ENCODE measurements at regions not wholly inside any gene's neighbourhood (a gene's known extent, or its start where the extent isn't known, plus 50 kb on each side); places are given as distances from the start of the nearest gene placed in this dataset.
A peak's percentile ranks its signal among the peaks of the same experiment; 100 is the strongest.

DNA sequence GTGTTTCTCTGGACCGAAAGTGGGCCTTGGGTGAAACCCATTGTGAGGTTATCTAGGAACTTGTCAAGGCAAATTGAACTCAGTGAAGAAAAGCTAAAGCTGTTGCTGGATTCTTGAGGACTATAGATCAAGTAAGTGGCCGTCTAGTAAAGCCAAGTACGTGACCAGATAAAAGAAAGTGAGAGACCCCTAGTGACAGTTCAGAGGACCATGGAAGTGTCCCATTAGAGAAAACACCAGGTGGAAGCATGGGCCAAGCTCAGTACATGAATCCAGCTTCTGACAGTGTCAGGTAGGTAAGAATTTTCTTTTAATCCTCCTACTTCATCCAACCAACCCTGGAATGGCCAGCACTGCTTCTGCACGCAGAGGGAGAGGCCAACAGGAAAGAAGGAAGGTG lies 349.3 kb upstream of the RGMA start:
- Histone ChIP-seq H3K36me3 (ENCODE audit: control insufficient read depth in 2 of 2, insufficient read depth in 2 of 2, low read length in 1 of 2) (no peaks in the 10 kb centered on the region), H3K4me1 (ENCODE audit: control insufficient read depth in 2 of 2, insufficient read depth in 2 of 2, low read length in 1 of 2) (no peaks in the 10 kb centered on the region), H3K4me3 (ENCODE audit: low read depth in 1 of 2, low read length in 2 of 2) (no peak overlapping the region), H3K27me3 (ENCODE audit: control insufficient read depth in 1 of 2, insufficient read depth in 2 of 2, low read length in 2 of 2) (no peaks in the 10 kb centered on the region), H3K27ac (ENCODE audit: low read depth in 2 of 2, low read length in 1 of 2) (no peak overlapping the region), H3K9me3 (ENCODE audit: control insufficient read depth in 2 of 2, insufficient read depth in 1 of 2, low read depth in 1 of 2, low read length in 1 of 2) (no peaks in the 10 kb centered on the region)
- 64 to 65% methylated on average over 4 of the region's 4 CpGs for WGBS, 2 donors

- no peaks in the 10 kb centered on the region for H3K27me3 ChIP-seq (ENCODE audit: control insufficient read depth in 1 of 2, insufficient read depth in 2 of 2, low read length in 2 of 2)
- no peak overlapping the region for H3K27ac ChIP-seq (ENCODE audit: low read depth in 2 of 2, low read length in 1 of 2)
- WGBS, 2 donors, result 97 to 98% methylated on average over 28 of the region's 28 CpGs
- no peaks in the 10 kb centered on the region for H3K36me3 ChIP-seq (ENCODE audit: control insufficient read depth in 2 of 2, insufficient read depth in 2 of 2, low read length in 1 of 2)
- H3K4me1 ChIP-seq (ENCODE audit: control insufficient read depth in 2 of 2, insufficient read depth in 2 of 2, low read length in 1 of 2), result peaks cover 2 to 5% of the 10 kb centered on the region in 2 donors
- no peak overlapping the region for H3K4me3 ChIP-seq (ENCODE audit: low read depth in 1 of 2, low read length in 2 of 2)
- H3K9me3 ChIP-seq (ENCODE audit: control insufficient read depth in 2 of 2, insufficient read depth in 1 of 2, low read depth in 1 of 2, low read length in 1 of 2), result peaks cover 0 to 2% of the 10 kb centered on the region in 2 donors
Measured at GRCh38 chr15:93432474-93432873, 343.5 kb upstream of the RGMA start.

DNA sequence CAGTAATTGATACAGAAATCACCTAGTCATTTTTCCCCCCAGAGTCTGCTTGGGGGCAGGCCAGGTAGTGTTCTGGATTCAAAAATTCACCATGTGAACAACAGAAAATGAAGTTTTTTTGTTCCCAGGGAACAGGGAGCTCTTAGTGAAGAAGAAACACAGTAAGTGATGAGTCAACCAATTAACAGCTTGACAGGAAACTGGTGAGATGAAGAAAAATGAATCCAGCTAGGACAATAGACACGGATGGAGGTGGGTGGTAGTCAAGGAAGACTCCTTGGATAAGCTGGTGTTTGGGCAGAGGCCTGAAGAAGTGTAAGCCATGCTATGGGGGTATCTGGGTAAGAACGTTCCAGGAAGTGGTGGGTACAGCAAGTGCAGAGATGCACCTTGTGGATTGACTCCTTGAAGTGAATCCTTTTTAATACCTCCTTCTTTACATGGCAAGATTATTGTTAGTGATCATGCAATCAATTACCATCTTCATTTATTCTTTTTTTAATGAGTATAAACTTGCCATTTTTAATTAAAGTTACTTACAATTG lies 339.9 kb upstream of the RGMA start:
- Histone ChIP-seq H3K9me3 (ENCODE audit: control insufficient read depth in 2 of 2, insufficient read depth in 1 of 2, low read depth in 1 of 2, low read length in 1 of 2) (peaks cover 0 to 2% of the 10 kb centered on the region in 2 donors), H3K4me1 (ENCODE audit: control insufficient read depth in 2 of 2, insufficient read depth in 2 of 2, low read length in 1 of 2) (peaks cover 2 to 5% of the 10 kb centered on the region in 2 donors), H3K4me3 (ENCODE audit: low read depth in 1 of 2, low read length in 2 of 2) (no peak overlapping the region), H3K27ac (ENCODE audit: low read depth in 2 of 2, low read length in 1 of 2) (no peak overlapping the region), H3K27me3 (ENCODE audit: control insufficient read depth in 1 of 2, insufficient read depth in 2 of 2, low read length in 2 of 2) (no peaks in the 10 kb centered on the region), H3K36me3 (ENCODE audit: control insufficient read depth in 2 of 2, insufficient read depth in 2 of 2, low read length in 1 of 2) (no peaks in the 10 kb centered on the region)
- WGBS, 2 donors, result 53 to 63% methylated on average over 2 of the region's 2 CpGs

DNA sequence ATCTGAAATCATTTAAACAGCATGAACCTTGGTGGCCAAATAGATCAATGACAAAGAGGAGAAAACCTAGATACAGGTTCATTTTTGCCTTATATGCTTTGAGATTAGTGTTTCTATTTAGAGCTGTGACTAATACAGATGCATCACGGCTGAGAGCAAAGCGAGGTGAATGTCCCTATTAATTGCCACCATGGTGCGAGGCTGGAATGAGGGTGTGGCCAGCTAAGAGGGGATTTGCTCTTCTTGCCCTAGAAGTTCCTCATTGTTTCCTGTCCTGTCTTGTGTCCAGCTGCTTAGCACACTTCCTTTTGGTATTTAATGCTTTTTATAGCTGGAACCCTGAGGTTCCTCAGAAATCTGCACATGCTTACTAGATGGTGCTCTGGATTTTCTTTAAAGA lies 339.1 kb upstream of the RGMA start:
- H3K27ac ChIP-seq (ENCODE audit: low read depth in 2 of 2, low read length in 1 of 2), result peak overlapping the region; percentile 55 to 66
- H3K9me3 ChIP-seq (ENCODE audit: control insufficient read depth in 2 of 2, insufficient read depth in 1 of 2, low read depth in 1 of 2, low read length in 1 of 2), result peaks cover 0 to 2% of the 10 kb centered on the region in 2 donors
- H3K4me1 ChIP-seq (ENCODE audit: control insufficient read depth in 2 of 2, insufficient read depth in 2 of 2, low read length in 1 of 2), result peaks cover 2 to 5% of the 10 kb centered on the region in 2 donors
- no peaks in the 10 kb centered on the region for H3K36me3 ChIP-seq (ENCODE audit: control insufficient read depth in 2 of 2, insufficient read depth in 2 of 2, low read length in 1 of 2)
- H3K27me3 ChIP-seq (ENCODE audit: control insufficient read depth in 1 of 2, insufficient read depth in 2 of 2, low read length in 2 of 2), result no peaks in the 10 kb centered on the region
- no peak overlapping the region for H3K4me3 ChIP-seq (ENCODE audit: low read depth in 1 of 2, low read length in 2 of 2)
- 23 to 32% methylated on average over 3 of the region's 3 CpGs for WGBS, 2 donors

GRCh38 chr15:93424131-93424530 lies 335.1 kb upstream of the RGMA start:
- peaks cover 2 to 5% of the 10 kb centered on the region in 2 donors for H3K4me1 ChIP-seq (ENCODE audit: control insufficient read depth in 2 of 2, insufficient read depth in 2 of 2, low read length in 1 of 2)
- H3K4me3 ChIP-seq (ENCODE audit: low read depth in 1 of 2, low read length in 2 of 2), result no peak overlapping the region
- H3K27me3 ChIP-seq (ENCODE audit: control insufficient read depth in 1 of 2, insufficient read depth in 2 of 2, low read length in 2 of 2), result no peaks in the 10 kb centered on the region
- WGBS, 2 donors, result 87 to 90% methylated on average over 9 of the region's 9 CpGs
- no peak overlapping the region for H3K27ac ChIP-seq (ENCODE audit: low read depth in 2 of 2, low read length in 1 of 2)
- no peaks in the 10 kb centered on the region for H3K36me3 ChIP-seq (ENCODE audit: control insufficient read depth in 2 of 2, insufficient read depth in 2 of 2, low read length in 1 of 2)
- H3K9me3 ChIP-seq (ENCODE audit: control insufficient read depth in 2 of 2, insufficient read depth in 1 of 2, low read depth in 1 of 2, low read length in 1 of 2), result no peaks in the 10 kb centered on the region

GRCh38 chr15:93422476-93422875 lies 333.5 kb upstream of the RGMA start:
- Histone ChIP-seq H3K4me1 (ENCODE audit: control insufficient read depth in 2 of 2, insufficient read depth in 2 of 2, low read length in 1 of 2) (peaks cover 0 to under 1% of the 10 kb centered on the region in 2 donors), H3K9me3 (ENCODE audit: control insufficient read depth in 2 of 2, insufficient read depth in 1 of 2, low read depth in 1 of 2, low read length in 1 of 2) (no peaks in the 10 kb centered on the region), H3K4me3 (ENCODE audit: low read depth in 1 of 2, low read length in 2 of 2) (no peak overlapping the region), H3K36me3 (ENCODE audit: control insufficient read depth in 2 of 2, insufficient read depth in 2 of 2, low read length in 1 of 2) (no peaks in the 10 kb centered on the region), H3K27me3 (ENCODE audit: control insufficient read depth in 1 of 2, insufficient read depth in 2 of 2, low read length in 2 of 2) (no peaks in the 10 kb centered on the region), H3K27ac (ENCODE audit: low read depth in 2 of 2, low read length in 1 of 2) (no peak overlapping the region)
- WGBS, 2 donors, result 93% methylated on average over 5 of the region's 5 CpGs

- 85 to 89% methylated on average over 7 of the region's 7 CpGs for WGBS, 2 donors
- H3K27me3 ChIP-seq (ENCODE audit: control insufficient read depth in 1 of 2, insufficient read depth in 2 of 2, low read length in 2 of 2), result no peaks in the 10 kb centered on the region
Measured at GRCh38 chr15:93420477-93420876, 331.5 kb upstream of the RGMA start.

DNA sequence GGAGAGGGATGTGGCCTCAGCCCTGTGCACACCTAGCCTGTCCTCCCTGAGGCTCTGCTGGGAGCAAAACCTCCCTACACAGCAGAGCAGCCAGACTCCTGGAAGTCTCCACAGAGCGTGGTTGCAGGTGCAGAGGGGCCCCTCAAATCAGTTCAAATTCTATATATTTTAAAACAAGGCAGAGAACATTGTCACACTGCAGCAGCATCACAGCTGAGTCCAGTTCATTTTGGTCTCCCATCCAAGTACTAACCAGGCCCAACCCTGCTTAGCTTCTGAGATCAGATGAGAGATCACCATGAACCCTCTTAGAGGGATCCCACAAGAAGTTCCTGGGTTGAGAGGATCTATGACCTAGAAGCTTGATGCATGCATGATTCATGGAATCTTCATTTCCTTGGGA lies 331.0 kb upstream of the RGMA start:
- WGBS, 2 donors, result 74 to 83% methylated on average over 1 of the region's 1 CpG
- Histone ChIP-seq H3K4me3 (ENCODE audit: low read depth in 1 of 2, low read length in 2 of 2) (no peak overlapping the region), H3K27me3 (ENCODE audit: control insufficient read depth in 1 of 2, insufficient read depth in 2 of 2, low read length in 2 of 2) (no peaks in the 10 kb centered on the region), H3K36me3 (ENCODE audit: control insufficient read depth in 2 of 2, insufficient read depth in 2 of 2, low read length in 1 of 2) (no peaks in the 10 kb centered on the region), H3K4me1 (ENCODE audit: control insufficient read depth in 2 of 2, insufficient read depth in 2 of 2, low read length in 1 of 2) (no peaks in the 10 kb centered on the region), H3K27ac (ENCODE audit: low read depth in 2 of 2, low read length in 1 of 2) (no peak overlapping the region), H3K9me3 (ENCODE audit: control insufficient read depth in 2 of 2, insufficient read depth in 1 of 2, low read depth in 1 of 2, low read length in 1 of 2) (no peaks in the 10 kb centered on the region)

More at GRCh38 chr15:93420477-93420876, 331.5 kb upstream of the RGMA start:
- Histone ChIP-seq H3K9me3 (ENCODE audit: control insufficient read depth in 2 of 2, insufficient read depth in 1 of 2, low read depth in 1 of 2, low read length in 1 of 2) (no peaks in the 10 kb centered on the region), H3K4me3 (ENCODE audit: low read depth in 1 of 2, low read length in 2 of 2) (no peak overlapping the region), H3K4me1 (ENCODE audit: control insufficient read depth in 2 of 2, insufficient read depth in 2 of 2, low read length in 1 of 2) (no peaks in the 10 kb centered on the region), H3K27ac (ENCODE audit: low read depth in 2 of 2, low read length in 1 of 2) (no peak overlapping the region), H3K36me3 (ENCODE audit: control insufficient read depth in 2 of 2, insufficient read depth in 2 of 2, low read length in 1 of 2) (no peaks in the 10 kb centered on the region)

GRCh38 chr15:93418566-93418965 lies 329.6 kb upstream of the RGMA start:
- no peaks in the 10 kb centered on the region for H3K36me3 ChIP-seq (ENCODE audit: control insufficient read depth in 2 of 2, insufficient read depth in 2 of 2, low read length in 1 of 2)
- H3K4me3 ChIP-seq (ENCODE audit: low read depth in 1 of 2, low read length in 2 of 2), result no peak overlapping the region
- no peaks in the 10 kb centered on the region for H3K9me3 ChIP-seq (ENCODE audit: control insufficient read depth in 2 of 2, insufficient read depth in 1 of 2, low read depth in 1 of 2, low read length in 1 of 2)
- no peak overlapping the region for H3K27ac ChIP-seq (ENCODE audit: low read depth in 2 of 2, low read length in 1 of 2)
- WGBS, 2 donors, result 87 to 88% methylated on average over 6 of the region's 6 CpGs
- peaks cover 0 to 10% of the 10 kb centered on the region in 2 donors for H3K4me1 ChIP-seq (ENCODE audit: control insufficient read depth in 2 of 2, insufficient read depth in 2 of 2, low read length in 1 of 2)
- no peaks in the 10 kb centered on the region for H3K27me3 ChIP-seq (ENCODE audit: control insufficient read depth in 1 of 2, insufficient read depth in 2 of 2, low read length in 2 of 2)

GRCh38 chr15:93417631-93418030 lies 328.6 kb upstream of the RGMA start:
- Histone ChIP-seq H3K4me3 (ENCODE audit: low read depth in 1 of 2, low read length in 2 of 2) (no peak overlapping the region), H3K27me3 (ENCODE audit: control insufficient read depth in 1 of 2, insufficient read depth in 2 of 2, low read length in 2 of 2) (no peaks in the 10 kb centered on the region), H3K4me1 (ENCODE audit: control insufficient read depth in 2 of 2, insufficient read depth in 2 of 2, low read length in 1 of 2) (peaks cover 0 to 10% of the 10 kb centered on the region in 2 donors), H3K36me3 (ENCODE audit: control insufficient read depth in 2 of 2, insufficient read depth in 2 of 2, low read length in 1 of 2) (no peaks in the 10 kb centered on the region), H3K9me3 (ENCODE audit: control insufficient read depth in 2 of 2, insufficient read depth in 1 of 2, low read depth in 1 of 2, low read length in 1 of 2) (no peaks in the 10 kb centered on the region), H3K27ac (ENCODE audit: low read depth in 2 of 2, low read length in 1 of 2) (no peak overlapping the region)
- 62 to 67% methylated on average over 6 of the region's 6 CpGs for WGBS, 2 donors

Data from esophagus (tissue), 2 donors.